HL-60 (cell line): ENCODE measurements at regions not wholly inside any gene's neighbourhood (a gene's known extent, or its start where the extent isn't known, plus 50 kb on each side); places are given as distances from the start of the nearest gene placed in this dataset.

ENCODE experiments used
- DNase-seq, 2 experiments: peaks; one replicate each; pipeline ENCODE4 v3.0.0-alpha.2; 2010 to 2020; ENCODE audit warnings: low read depth in 1 of 2, low spot score in 1 of 2
- H3K27ac ChIP-seq: fragments of 250-450 bp; sonication (Bioruptor Pico); replicated peaks from 2 replicates; pipeline ENCODE4 v1.5.1; 2020; ENCODE audit warnings: mild to moderate bottlenecking, moderate library complexity
- H3K27me3 ChIP-seq: fragments of 250-450 bp; sonication (Bioruptor Pico); 2 replicates; pipeline ENCODE4 v1.5.1; 2021; ENCODE audit warnings: mild to moderate bottlenecking, moderate library complexity; ENCODE audit not compliant: insufficient read depth, poor library complexity, severe bottlenecking
- H3K4me3 ChIP-seq: replicated peaks from 2 replicates; pipeline ENCODE4 v1.5.1; 2011; ENCODE audit warnings: mild to moderate bottlenecking, control low read depth, low read length; ENCODE audit not compliant: insufficient read depth
- CTCF ChIP-seq: IDR thresholded peaks from one replicate; pipeline ENCODE4 v1.5.1; 2011; ENCODE audit warnings: low read length, control low read depth, inconsistent platforms; ENCODE audit not compliant: insufficient read depth
- GABPA ChIP-seq: IDR thresholded peaks from 2 replicates; pipeline ENCODE4 v1.6.1; 2012; ENCODE audit warnings: low read depth
- POLR2AphosphoS5 ChIP-seq: IDR thresholded peaks from 2 replicates; pipeline ENCODE4 v1.6.1; 2012; ENCODE audit warnings: low read depth
- REST ChIP-seq: IDR thresholded peaks from 2 replicates; pipeline ENCODE4 v1.6.1; 2012; ENCODE audit warnings: low read depth; ENCODE audit not compliant: insufficient replicate concordance
- SPI1 ChIP-seq: IDR thresholded peaks from 2 replicates; pipeline ENCODE4 v1.6.1; 2012; ENCODE audit warnings: low read depth, mild to moderate bottlenecking, borderline replicate concordance

GRCh38 chr17:33910200-33910857 is 344.8 kb upstream of the CCL2 start:
- DNase-seq = no peak
- Histone ChIP-seq H3K27ac (no peak overlapping the region), H3K27me3 (no peaks in the 10 kb centered on the region), H3K4me3 (no peak overlapping the region)
- no peak for TF ChIP-seq POLR2AphosphoS5
- no peak for TF ChIP-seq CTCF
- no peak for TF ChIP-seq SPI1
- no peak for TF ChIP-seq GABPA
- no peak for TF ChIP-seq REST

- TF ChIP-seq CTCF = no peak
- no peak for TF ChIP-seq POLR2AphosphoS5
- no peak for TF ChIP-seq GABPA
- TF ChIP-seq SPI1 = no peak
- no peak for TF ChIP-seq REST
- DNase-seq = no peak
- H3K4me3 ChIP-seq = no peak overlapping the region
- H3K27me3 ChIP-seq = peaks cover 2% of the 10 kb centered on the region
- no peak overlapping the region for H3K27ac ChIP-seq
These were observed 341.0 kb upstream of the CCL2 start for GRCh38 chr17:33914125-33914524.

- Histone ChIP-seq H3K27ac (no peak overlapping the region), H3K4me3 (no peak overlapping the region), H3K27me3 (peaks cover 2% of the 10 kb centered on the region)
- no peak for DNase-seq
- no peak for TF ChIP-seq REST
- no peak for TF ChIP-seq POLR2AphosphoS5
- no peak for TF ChIP-seq GABPA
- TF ChIP-seq SPI1 = no peak
- TF ChIP-seq CTCF = no peak
These were observed 332.1 kb upstream of the CCL2 start for GRCh38 chr17:33922971-33923370.
